HEK293 (cell line): ENCODE measurements at regions not wholly inside any gene's neighbourhood (a gene's known extent, or its start where the extent isn't known, plus 50 kb on each side); places are given as distances from the start of the nearest gene placed in this dataset.

Source experiments
- CTCF ChIP-seq: fragments of 450-650 bp; formaldehyde crosslinking; IDR thresholded peaks from 2 replicates; pipeline ENCODE4 v1.5.1; 2016; ENCODE audit warnings: missing biosample characterization, missing genetic modification characterization
- ZBTB7A ChIP-seq: fragments of 450-650 bp; formaldehyde crosslinking; IDR thresholded peaks from 2 replicates; pipeline ENCODE4 v1.5.1; 2016; ENCODE audit warnings: low read depth, missing biosample characterization, missing genetic modification characterization
- ZNF416 ChIP-seq: fragments of 450-650 bp; formaldehyde crosslinking; IDR thresholded peaks from 2 replicates; pipeline ENCODE4 v1.5.1; 2016; ENCODE audit warnings: missing biosample characterization, missing genetic modification characterization
- ZNF701 ChIP-seq: fragments of 450-650 bp; formaldehyde crosslinking; IDR thresholded peaks from 2 replicates; pipeline ENCODE4 v1.5.1; 2016; ENCODE audit warnings: missing biosample characterization, missing genetic modification characterization

GRCh38 chr14:101006008-101006407 is 102.5 kb upstream of the RTL1 start:
- TF ChIP-seq CTCF (tag by site-specific recombination): no peak
- no peak for TF ChIP-seq ZNF416 (tag by site-specific recombination)
- no peak for TF ChIP-seq ZBTB7A (tag by site-specific recombination)
- TF ChIP-seq ZNF701: no peak
